ENCODE measurements at regions not wholly inside any gene's neighbourhood (a gene's known extent, or its start where the extent isn't known, plus 50 kb on each side); places are given as distances from the start of the nearest gene placed in this dataset.

DNA sequence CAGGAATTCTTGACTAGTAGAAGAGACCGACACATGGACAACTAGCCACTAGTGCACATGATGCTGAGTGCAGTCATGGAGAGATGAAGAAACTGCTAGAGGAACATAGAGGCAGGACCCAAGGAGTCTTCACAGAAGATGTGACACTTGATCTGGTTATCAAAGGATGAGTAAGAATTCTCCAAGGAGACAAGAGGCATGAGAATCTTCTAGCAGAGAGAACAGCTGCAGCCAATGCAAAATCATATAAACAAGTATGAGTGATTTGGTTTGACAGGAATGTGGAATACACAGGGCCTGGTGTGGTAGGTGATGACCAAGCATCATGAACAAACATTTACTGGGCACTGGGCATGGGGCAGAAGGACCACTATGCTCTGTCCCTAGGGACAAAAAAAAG is 140.9 kb upstream of the CTTNBP2NL start:
- Mint-ChIP-seq H3K4me3 (no peak overlapping the region), H3K27ac (no peak overlapping the region), H3K4me1 (no peaks in the 10 kb centered on the region), H3K36me3 (no peaks in the 10 kb centered on the region), H3K9me3 (no peaks in the 10 kb centered on the region), H3K27me3 (peaks cover 9% of the 10 kb centered on the region)

GRCh38 chr1:112256411-112256810 is 139.6 kb upstream of the CTTNBP2NL start:
- Mint-ChIP-seq H3K4me3 (no peak overlapping the region), H3K9me3 (no peaks in the 10 kb centered on the region), H3K27ac (no peak overlapping the region), H3K27me3 (peaks cover 8% of the 10 kb centered on the region), H3K36me3 (no peaks in the 10 kb centered on the region), H3K4me1 (no peaks in the 10 kb centered on the region)

DNA sequence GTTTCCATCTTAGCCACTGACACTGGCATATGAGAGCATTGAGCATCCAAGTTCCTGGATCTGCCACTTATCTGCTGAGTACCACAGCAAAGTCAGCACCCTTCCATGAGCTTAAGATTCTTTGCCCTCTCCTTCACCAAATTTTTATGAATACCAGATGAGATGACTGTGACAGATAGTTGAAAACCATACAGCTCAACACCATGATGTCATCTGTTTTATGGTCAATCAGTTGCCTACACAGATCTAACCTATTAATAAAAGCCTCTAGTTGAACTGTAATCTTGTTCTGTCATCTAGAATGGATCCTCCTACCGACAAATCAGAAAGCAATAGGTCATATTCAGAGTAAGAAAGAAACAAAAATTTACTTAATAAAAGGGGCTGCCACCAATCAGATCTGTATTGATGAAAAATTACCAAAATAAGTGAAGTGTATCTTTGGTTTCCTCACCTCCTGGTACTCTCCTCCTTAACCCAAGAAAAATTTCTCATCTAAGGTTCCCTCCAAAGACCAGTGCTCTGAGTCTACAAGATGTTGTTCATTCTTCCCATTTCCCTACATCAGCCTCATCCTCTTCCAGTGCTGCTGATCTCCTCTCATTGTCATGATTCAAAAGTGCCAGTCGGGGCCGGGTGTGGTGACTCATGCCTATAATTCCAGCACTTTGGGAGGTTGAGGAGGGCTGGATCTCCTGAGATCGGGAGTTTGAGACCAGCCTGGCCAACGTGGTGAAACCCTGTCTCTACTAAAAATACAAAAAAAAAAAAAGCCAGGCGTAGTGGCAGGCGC is 138.8 kb upstream of the CTTNBP2NL start:
- Mint-ChIP-seq H3K9me3 (no peaks in the 10 kb centered on the region), H3K27ac (no peak overlapping the region), H3K4me3 (no peak overlapping the region), H3K36me3 (no peaks in the 10 kb centered on the region), H3K27me3 (peaks cover 6% of the 10 kb centered on the region), H3K4me1 (no peaks in the 10 kb centered on the region)

- no peaks in the 10 kb centered on the region for H3K36me3 Mint-ChIP-seq
- H3K27ac Mint-ChIP-seq = no peak overlapping the region
- H3K4me3 Mint-ChIP-seq = no peak overlapping the region
- peaks cover 2% of the 10 kb centered on the region for H3K27me3 Mint-ChIP-seq
- H3K4me1 Mint-ChIP-seq = peaks cover 0 to 2% (median 0%) of the 10 kb centered on the region in 3 donors
- H3K9me3 Mint-ChIP-seq = no peaks in the 10 kb centered on the region
These were observed 135.3 kb upstream of the CTTNBP2NL start for GRCh38 chr1:112260699-112261098.

GRCh38 chr1:112262316-112262715 is 133.7 kb upstream of the CTTNBP2NL start:
- Mint-ChIP-seq H3K9me3 (no peaks in the 10 kb centered on the region), H3K36me3 (no peaks in the 10 kb centered on the region), H3K4me3 (no peak overlapping the region), H3K27ac (no peak overlapping the region), H3K4me1 (peaks cover 0 to 2% (median 0%) of the 10 kb centered on the region in 3 donors), H3K27me3 (peaks cover 2% of the 10 kb centered on the region)

DNA sequence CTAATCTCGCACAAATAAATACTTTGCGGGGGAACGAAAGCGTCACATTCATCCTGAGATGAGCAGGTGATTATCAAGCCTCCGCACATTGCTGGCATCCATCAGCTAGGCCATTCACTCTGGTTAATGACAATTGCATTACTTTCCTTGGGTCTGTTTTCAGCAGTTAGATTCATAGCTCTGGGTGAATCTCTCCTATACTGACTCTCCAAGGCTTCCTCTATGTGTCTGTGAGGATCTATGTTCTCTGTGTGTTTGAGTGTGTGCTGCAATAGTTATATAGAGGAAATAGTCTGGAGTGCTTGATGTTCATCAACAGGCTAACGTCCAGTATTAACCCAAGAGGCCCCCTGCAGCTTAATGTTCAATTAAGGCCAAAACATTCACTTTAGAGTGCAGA is 133.0 kb upstream of the CTTNBP2NL start:
- H3K4me3 Mint-ChIP-seq = no peak overlapping the region
- H3K4me1 Mint-ChIP-seq = peaks cover 0 to 2% (median 0%) of the 10 kb centered on the region in 3 donors
- H3K36me3 Mint-ChIP-seq = no peaks in the 10 kb centered on the region
- no peak overlapping the region for H3K27ac Mint-ChIP-seq
- H3K27me3 Mint-ChIP-seq = peaks cover 2% of the 10 kb centered on the region
- H3K9me3 Mint-ChIP-seq = no peaks in the 10 kb centered on the region

GRCh38 chr1:112263453-112263852 is 132.6 kb upstream of the CTTNBP2NL start:
- H3K27me3 Mint-ChIP-seq = peaks cover 2% of the 10 kb centered on the region
- peaks cover 0 to 2% (median 0%) of the 10 kb centered on the region in 3 donors for H3K4me1 Mint-ChIP-seq
- no peaks in the 10 kb centered on the region for H3K9me3 Mint-ChIP-seq
- H3K36me3 Mint-ChIP-seq = no peaks in the 10 kb centered on the region
- H3K27ac Mint-ChIP-seq = no peak overlapping the region
- no peak overlapping the region for H3K4me3 Mint-ChIP-seq

GRCh38 chr1:112264010-112264409 is 132.0 kb upstream of the CTTNBP2NL start:
- Mint-ChIP-seq H3K4me3 (no peak overlapping the region), H3K27ac (no peak overlapping the region), H3K4me1 (peaks cover 0 to 2% (median 0%) of the 10 kb centered on the region in 3 donors), H3K9me3 (no peaks in the 10 kb centered on the region), H3K36me3 (no peaks in the 10 kb centered on the region), H3K27me3 (peaks cover 2% of the 10 kb centered on the region)

- no peaks in the 10 kb centered on the region for H3K36me3 Mint-ChIP-seq
- no peak overlapping the region for H3K4me3 Mint-ChIP-seq
- H3K27me3 Mint-ChIP-seq = peaks cover 2% of the 10 kb centered on the region
- H3K27ac Mint-ChIP-seq = no peak overlapping the region
- peaks cover 0 to 2% (median 0%) of the 10 kb centered on the region in 3 donors for H3K4me1 Mint-ChIP-seq
- no peaks in the 10 kb centered on the region for H3K9me3 Mint-ChIP-seq
These were observed 131.5 kb upstream of the CTTNBP2NL start for GRCh38 chr1:112264553-112264952.

DNA sequence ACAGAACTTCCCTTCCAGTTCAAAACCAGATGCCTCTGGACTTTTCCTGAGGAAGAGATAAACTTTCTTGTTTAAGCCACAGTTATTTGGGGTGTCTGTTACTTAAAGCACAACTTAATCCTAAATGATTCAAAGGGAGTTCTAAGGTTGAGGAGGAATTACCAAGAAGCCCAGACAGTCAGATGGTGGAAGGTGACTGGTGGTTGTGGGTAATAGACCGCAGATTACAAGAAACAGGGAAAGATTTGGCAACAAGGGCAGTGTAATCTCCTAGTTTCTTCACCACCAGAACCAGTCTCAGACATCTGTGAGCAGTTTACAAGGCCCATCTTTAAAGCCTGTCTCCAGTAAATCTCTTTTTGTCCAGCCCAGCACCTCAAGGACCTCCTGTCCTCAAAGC is 130.1 kb upstream of the CTTNBP2NL start:
- H3K27ac Mint-ChIP-seq = no peak overlapping the region
- peaks cover 2% of the 10 kb centered on the region for H3K27me3 Mint-ChIP-seq
- H3K36me3 Mint-ChIP-seq = no peaks in the 10 kb centered on the region
- H3K4me1 Mint-ChIP-seq = peaks cover 0 to 2% (median 0%) of the 10 kb centered on the region in 3 donors
- H3K4me3 Mint-ChIP-seq = no peak overlapping the region
- H3K9me3 Mint-ChIP-seq = no peaks in the 10 kb centered on the region

DNA sequence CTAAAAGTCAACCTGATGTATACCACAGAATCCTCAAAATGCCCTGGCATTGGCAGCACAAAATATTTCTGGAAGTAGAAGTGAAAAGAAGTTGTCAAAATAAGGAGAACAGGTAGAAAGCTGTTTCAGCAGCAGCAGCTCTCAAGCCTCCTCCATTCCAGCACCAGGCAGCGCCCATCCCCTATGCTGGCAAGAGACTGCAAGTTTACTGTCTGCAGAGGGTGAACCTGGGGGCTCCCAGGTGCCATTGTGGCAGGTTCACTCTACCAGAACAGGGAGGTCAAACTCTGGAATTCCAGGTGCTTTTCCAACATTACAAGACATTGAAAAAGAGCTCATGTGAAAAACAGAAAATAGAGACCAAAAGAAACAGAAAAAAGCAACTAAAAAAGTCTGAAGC is 128.8 kb upstream of the CTTNBP2NL start:
- Mint-ChIP-seq H3K27ac (peak overlapping the region in 1 of 3 donors; percentile 58), H3K4me1 (peaks cover 0 to 2% (median 0%) of the 10 kb centered on the region in 3 donors), H3K27me3 (no peaks in the 10 kb centered on the region), H3K9me3 (peaks cover 0 to 2% (median 0%) of the 10 kb centered on the region in 3 donors), H3K4me3 (no peak overlapping the region), H3K36me3 (no peaks in the 10 kb centered on the region)

- H3K4me1 Mint-ChIP-seq = peaks cover 0 to 2% (median 0%) of the 10 kb centered on the region in 3 donors
- no peaks in the 10 kb centered on the region for H3K36me3 Mint-ChIP-seq
- H3K27me3 Mint-ChIP-seq = peaks cover 2% of the 10 kb centered on the region
- no peak overlapping the region for H3K4me3 Mint-ChIP-seq
- no peak overlapping the region for H3K27ac Mint-ChIP-seq
- peaks cover 0 to 4% (median 2%) of the 10 kb centered on the region in 3 donors for H3K9me3 Mint-ChIP-seq
These were observed 128.1 kb upstream of the CTTNBP2NL start for GRCh38 chr1:112267929-112268328.

DNA sequence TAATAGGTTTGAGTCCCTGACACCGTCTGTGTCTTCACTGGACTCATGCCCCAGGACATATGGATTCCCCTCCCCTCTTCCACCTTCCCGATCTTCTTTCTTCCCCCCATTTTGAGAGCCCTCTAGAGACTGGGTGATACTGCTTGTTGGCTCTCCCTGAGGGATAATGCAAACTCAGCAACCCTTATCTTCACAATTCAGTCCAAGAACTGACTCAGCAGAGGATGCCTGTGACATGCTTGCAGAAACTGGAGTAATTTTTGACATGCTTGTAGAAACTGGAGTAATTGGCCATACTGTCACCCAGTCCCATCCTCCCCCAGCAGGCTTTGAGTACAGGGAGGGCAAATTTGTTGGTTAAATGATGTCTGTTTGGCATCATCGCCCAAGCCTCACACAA is 127.6 kb upstream of the CTTNBP2NL start:
- Mint-ChIP-seq H3K9me3 (peaks cover 0 to 4% (median 2%) of the 10 kb centered on the region in 3 donors), H3K4me3 (no peak overlapping the region), H3K27me3 (peaks cover 2% of the 10 kb centered on the region), H3K4me1 (peaks cover 0 to 2% (median 0%) of the 10 kb centered on the region in 3 donors), H3K36me3 (no peaks in the 10 kb centered on the region), H3K27ac (no peak overlapping the region)

- Mint-ChIP-seq H3K4me3 (no peak overlapping the region), H3K27me3 (peaks cover 6% of the 10 kb centered on the region), H3K27ac (no peak overlapping the region), H3K9me3 (peaks cover 4 to 15% (median 10%) of the 10 kb centered on the region in 3 donors), H3K4me1 (no peaks in the 10 kb centered on the region), H3K36me3 (no peaks in the 10 kb centered on the region)
These were observed 124.7 kb upstream of the CTTNBP2NL start for GRCh38 chr1:112271270-112271669.

DNA sequence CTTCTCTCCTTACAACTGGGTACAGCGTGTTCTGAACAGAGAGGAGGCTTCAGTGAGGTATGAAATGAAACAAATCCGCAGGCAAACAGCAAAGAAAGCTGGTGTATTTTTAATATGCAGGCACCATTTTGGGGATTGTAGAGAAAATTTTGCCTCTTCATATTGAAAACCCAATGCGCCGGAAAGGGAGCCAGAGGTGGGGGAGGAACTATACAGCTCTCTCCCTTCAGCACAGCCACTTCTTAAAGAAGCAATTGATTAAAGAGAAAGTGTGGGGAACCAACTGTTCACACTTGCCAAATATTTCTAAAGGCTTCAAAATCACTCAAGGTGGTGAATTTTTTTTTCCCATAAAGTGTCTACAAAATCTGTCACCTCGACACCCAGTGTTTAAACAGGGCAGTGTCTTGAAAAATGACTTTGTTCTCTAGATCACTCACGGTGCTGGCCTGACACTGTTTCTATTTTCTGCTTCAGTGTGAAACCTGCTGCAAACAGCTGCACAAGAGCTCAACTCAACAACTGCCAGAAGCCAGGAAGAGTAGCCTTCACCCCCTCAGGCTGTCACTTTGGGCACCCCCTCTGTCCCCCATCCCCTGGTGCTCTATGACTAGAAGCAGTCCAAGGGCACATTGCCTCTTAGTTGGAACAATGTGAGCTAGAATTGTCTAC is 123.8 kb upstream of the CTTNBP2NL start:
- H3K36me3 Mint-ChIP-seq = no peaks in the 10 kb centered on the region
- peaks cover 4 to 15% (median 10%) of the 10 kb centered on the region in 3 donors for H3K9me3 Mint-ChIP-seq
- peaks cover 6% of the 10 kb centered on the region for H3K27me3 Mint-ChIP-seq
- H3K27ac Mint-ChIP-seq = no peak overlapping the region
- no peak overlapping the region for H3K4me3 Mint-ChIP-seq
- no peaks in the 10 kb centered on the region for H3K4me1 Mint-ChIP-seq

- H3K27me3 Mint-ChIP-seq = peaks cover 15% of the 10 kb centered on the region
- no peaks in the 10 kb centered on the region for H3K36me3 Mint-ChIP-seq
- no peak overlapping the region for H3K27ac Mint-ChIP-seq
- no peak overlapping the region for H3K4me3 Mint-ChIP-seq
- H3K4me1 Mint-ChIP-seq = no peaks in the 10 kb centered on the region
- peaks cover 0 to 8% (median 4%) of the 10 kb centered on the region in 3 donors for H3K9me3 Mint-ChIP-seq
These were observed 111.2 kb upstream of the CTTNBP2NL start for GRCh38 chr1:112284796-112285195.
